Right lung (tissue), 2 donors: ENCODE measurements at regions not wholly inside any gene's neighbourhood (a gene's known extent, or its start where the extent isn't known, plus 50 kb on each side); places are given as distances from the start of the nearest gene placed in this dataset.
"Not testable (repeated sequence)": the region's sequence is repeated elsewhere in the genome, so short reads cannot be mapped to it uniquely, and the experiment has no call there.

ENCODE experiments used
- DNase-seq, 2 donors: peaks; one replicate each; pipeline ENCODE4 v3.0.0-alpha.2; 2013

DNA sequence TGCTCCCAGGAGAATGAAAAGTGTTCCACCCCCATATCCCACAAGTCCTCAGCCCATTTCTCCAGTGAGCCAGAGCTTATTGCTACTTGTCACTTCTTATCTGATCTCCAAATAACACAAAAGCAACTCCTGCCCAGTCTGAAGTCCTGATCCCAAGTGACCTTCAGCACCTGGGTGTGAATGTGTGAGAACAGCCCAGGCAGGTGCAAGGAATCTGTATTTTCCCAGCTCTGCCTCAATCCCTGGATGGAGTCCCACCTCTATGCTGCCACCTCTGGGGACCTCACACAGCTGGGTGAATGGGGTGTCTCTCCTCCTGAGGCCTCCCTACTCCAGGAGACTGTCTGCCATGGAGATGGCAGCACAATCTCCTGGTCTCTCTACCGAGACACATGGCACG lies 402.4 kb upstream of the PROX1 start:
- DNase-seq = no peak

DNA sequence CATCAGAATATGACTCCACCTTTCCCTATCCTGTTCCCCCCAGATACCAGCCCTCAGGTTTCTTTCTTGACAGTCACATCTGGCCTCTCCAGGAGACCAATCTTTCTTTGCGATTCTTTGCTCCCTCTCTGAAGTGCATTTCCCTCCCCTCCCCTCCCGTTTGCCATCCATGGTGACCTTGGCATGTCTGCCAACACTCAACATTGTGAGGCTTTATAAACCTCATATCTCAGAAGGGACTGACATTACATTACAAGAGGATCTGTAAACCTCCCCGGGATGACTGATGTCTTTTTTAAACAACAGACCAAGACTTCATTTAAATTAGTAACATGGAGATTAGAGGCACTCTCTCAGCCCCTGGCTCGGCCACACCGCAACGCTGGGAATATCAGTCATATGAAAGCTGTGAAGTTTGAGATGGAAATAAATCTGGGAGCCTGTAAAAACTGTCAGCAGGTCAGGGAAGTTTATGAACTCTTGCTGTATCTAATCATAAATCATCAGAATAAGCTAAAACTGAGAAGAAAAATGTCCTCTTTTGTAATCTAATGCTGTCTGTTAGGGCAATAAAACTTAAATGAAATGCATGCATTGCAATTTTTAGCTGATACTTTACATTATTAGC lies 401.7 kb upstream of the PROX1 start:
- no peak for DNase-seq

DNA sequence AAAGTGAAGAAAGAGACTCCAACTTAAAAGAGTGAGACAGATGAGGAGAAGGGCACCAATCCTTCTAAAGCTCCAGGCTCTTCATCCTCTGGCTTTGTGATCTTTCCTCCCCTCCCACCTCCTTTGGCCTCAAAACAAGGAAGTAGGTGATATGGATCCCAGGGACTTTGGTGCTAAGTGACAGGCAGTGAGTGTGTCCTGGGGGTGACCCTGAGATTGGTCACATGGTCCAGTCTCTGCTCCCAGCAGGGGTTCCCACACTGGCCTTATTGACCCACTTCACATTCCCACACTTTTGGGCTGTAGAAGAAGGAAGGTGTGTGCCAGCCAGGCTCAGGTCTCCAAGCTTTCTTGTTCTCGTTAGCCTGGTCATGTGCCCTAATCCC lies 401.2 kb upstream of the PROX1 start:
- DNase-seq = no peak

DNA sequence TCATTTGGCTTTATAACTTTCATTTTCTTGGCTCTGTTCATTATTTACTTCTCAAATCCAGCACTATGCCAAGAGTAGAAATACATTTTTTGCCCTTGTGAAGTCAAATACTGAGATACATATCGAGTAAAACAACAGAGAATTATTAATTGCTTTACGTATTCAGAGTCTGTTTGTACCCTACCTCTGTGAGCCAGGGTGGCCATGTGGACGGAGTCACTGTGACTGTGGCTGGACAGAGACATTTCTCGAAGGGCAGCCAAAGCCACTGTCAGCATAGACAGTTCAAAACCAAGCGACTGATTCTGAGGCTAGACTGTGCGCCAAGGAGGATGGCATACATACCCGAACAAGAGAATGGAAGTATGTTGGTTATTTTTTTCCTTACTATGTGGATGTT lies 391.0 kb upstream of the PROX1 start:
- DNase-seq = no peak

DNA sequence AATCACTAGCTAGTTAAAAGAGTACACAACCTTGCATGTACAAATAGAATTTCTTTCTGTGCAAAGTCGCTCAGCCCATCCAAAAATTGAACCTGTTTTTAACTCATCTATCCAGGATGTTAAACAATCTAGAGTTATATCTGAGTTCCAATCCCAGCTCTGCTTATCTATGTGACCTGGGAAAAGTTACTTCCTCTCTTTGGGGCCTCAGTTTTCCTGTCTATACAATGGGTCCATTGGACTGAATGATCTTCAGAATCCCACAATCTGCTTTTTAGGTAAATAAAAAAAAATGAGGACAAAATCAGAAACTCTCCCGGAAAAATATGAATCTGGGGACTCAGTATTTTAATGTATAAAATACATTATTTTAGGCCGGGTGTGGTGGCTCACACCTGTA lies 389.5 kb upstream of the PROX1 start:
- no peak for DNase-seq

DNA sequence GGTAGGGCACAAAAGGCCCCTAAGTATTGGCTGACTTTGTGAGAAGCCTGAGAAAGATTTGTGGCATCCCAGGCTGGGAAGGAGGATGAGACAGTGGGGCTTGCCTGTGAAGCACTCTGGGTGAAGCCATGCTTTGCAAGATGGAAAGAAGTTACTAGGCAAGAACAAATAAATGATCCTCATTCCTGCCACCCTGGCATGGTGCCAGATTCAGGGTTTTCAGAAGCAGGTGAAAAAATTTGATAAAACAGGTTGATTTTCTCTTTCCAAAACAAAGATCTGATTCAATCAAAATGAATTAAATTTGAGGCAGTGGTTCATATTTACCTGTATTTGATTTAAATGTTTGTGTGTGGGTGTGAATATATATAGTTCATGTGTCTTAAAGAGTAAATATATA lies 386.9 kb upstream of the PROX1 start:
- DNase-seq = no peak

DNA sequence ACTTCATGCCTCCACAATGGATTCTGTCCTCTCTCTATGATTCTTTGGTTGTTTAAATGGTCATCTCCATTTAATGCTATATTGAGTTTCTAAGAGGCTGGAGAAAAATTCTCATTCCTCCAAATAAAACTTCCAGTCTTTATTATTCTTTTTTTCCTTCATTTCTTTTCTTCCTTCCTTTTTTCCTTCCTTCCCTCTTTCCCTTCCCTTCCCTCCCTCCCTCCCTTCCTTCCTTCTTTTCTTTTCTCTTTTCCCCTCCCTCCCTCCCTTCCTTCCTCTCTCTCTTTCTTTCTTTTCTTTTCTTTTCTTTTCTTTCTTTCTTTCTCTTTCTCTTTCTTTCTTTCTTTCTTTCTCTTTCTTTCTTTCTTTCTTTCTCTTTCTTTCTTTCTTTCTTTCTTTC lies 386.1 kb upstream of the PROX1 start:
- not testable (repeated sequence) for DNase-seq

DNA sequence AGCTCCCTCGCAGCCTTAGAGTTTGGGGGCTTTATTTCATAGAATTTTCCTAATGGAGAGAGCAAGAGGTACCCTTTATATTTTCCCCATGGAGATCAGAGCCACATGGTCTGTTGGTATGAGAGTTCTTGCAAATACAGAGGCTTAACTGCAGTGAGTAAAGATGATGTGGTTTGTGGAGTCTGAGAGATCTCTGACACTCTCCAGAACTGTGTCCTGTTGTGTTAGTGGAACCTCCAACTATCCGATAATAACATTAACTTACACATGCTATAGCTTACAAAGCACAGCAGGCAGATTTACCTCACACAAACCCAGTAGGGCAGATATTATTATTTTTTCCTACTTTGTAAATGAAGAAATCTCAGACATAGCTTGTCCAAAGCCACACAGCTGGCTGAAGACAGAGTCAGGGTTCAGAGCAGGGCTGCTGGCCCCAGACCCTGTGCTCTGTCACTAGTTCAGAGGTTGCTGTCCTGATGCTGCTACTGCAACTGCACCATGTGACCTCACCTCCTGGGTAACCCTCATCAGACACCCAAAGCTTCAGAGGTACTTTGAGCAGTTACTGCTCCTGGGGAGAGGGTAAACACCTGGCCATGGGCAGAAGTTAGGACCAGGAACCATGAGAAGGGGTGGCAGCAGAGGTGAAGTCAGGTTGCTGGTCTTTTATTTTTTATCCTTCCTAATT lies 384.8 kb upstream of the PROX1 start:
- DNase-seq = no peak

DNA sequence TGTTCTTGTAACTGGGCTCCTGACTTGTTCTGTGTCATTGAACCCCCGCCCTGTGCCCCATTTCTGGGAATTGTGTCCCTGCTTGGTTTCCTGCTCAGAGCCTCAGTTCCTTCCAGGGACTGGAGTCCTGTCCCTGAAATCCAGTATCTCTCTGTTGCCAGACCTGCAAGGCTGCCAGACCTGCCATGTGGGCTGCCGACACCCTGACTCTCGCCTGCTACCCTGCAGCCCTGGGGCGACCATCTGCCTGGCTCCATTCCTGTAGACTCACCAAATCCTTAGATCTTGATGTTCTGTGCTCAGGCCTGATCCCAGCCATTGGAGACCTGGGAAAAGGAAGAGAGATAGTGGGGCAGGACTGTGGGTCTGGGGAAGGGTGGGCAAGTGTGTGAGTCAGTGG lies 383.3 kb upstream of the PROX1 start:
- DNase-seq = no peak

DNA sequence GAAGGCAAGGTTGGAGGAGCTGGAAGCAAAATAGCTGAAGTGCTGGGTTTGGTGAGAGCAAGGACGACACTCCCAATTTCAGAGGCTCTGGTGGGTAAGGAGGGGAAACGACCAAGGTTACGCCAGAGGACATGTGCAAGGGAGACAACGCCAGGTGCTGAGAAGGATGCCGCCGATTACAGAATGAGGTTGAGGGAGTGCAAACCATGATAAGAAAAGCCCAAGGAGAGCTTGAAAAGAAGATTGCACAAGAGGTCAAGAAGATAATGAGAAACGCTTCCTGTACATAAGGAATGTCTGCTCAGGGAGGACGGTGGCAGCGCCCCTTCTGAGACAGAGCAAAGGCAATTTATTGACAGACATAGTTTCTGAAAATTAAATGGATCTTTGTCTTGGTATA lies 382.0 kb upstream of the PROX1 start:
- DNase-seq = no peak

DNA sequence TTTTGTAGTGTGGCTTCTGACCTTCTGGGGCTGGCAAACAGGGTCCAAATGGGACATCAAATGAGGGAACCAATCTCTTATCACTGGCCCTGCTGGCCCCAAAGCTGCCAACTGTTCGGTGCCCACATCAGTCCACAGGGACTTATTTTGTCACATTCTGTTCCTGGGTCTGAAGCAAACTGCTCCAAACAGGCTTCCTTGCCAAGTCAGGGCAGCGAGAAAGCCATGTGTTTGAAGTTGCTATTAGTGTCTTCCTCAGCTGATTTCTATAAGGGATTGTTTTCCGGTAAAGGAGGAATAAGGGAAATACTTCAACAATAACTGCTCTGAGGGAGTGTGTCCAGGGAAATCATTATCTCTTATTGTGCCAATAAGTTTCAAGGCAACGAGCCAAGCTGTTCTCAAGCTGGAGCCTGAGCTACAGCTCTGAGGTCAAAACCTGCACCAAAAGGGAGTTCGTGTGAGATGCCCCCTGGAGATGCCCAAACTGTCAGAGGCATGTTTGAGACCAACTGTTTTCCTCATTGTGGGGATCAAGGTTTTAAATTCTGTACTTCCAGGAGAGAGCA lies 381.4 kb upstream of the PROX1 start:
- no peak for DNase-seq

DNA sequence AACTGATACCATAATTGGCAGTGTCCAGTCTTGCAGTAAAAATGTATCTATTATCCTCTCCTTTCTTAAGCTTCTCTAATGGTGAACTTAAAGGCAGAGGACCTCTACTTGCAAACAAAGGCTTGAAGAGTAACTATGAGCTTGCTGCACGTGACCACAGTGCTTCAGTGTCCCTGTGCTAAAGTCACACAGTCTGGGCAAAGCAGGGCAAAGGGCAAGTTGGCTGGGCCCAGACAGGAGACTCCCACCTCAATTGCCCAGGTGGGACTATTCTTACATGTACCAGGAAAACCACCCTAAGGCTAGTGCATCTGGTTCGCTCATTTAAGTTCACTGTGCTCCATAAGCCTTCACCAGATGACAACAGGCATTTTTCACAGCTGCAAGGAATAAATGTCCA lies 374.2 kb upstream of the PROX1 start:
- DNase-seq = no peak

DNA sequence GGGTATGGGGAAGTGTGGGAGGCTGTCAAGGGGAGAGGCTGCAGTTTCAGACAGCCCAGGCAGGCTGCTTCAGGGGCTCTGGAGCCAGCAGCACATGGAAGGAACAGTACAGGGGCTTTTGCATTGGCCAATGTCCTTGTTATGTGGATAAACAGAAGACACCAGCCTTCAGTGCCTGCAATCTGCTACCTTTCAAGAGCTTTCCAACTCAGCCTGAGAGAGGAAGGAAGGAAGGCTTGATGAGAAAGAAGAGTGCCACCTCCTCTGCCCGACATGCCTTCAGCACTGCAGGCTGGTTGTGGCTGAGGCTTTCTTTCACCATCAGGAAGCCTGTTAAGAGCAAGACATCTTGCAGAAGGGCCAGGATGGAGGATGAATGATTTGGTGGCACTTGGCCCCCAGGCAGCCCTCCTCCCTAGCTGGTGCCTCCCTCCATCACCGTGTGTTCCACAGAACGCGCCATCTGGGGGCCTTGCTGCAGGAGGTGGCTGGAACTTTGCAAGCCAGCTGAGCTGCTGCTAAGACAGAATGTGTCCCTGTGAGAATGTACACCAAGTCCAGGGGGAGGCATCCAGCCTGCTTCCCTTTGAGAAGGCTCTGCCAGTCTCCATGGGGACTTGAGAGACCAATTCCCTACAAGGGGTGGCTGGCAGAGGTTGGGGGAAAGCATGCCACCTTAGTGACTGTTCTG lies 372.4 kb upstream of the PROX1 start:
- DNase-seq = no peak

DNA sequence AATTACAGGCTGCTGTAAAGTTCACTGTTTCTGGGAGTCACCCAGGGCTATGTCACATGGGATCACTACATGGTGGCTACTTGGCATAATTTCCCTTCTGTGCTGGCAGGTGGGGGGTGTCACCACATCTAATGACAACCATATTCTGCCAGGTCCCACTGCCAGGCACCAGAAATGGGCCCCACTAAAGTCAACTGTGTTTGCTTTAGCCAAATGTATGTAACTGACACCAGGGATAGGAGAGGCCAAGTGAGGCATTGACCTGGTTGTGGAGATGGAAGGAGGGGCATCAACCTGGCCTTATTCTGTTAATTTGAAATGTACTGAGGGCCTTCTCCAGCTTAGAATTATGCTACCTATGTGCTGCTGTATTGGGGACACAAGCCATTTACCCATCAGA lies 370.6 kb upstream of the PROX1 start:
- no peak for DNase-seq

DNA sequence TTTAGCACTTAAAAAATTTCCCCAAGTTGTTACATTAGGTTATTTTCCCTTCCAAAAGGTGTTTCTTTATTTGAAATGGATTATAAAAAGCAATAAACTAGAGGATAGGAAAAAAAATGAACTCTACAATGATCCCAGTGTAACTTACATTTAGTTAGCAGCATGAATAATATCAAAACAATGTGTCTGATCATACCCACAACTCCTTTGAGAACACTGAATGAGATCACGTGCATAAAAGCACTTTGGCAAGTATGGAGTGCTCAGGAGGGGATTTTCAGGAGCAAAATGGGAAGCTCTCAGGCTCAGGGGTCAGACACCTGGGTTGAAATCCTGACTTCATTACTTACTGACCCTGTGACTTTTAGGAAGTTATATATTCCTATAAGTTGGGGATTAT lies 369.7 kb upstream of the PROX1 start:
- DNase-seq = no peak

DNA sequence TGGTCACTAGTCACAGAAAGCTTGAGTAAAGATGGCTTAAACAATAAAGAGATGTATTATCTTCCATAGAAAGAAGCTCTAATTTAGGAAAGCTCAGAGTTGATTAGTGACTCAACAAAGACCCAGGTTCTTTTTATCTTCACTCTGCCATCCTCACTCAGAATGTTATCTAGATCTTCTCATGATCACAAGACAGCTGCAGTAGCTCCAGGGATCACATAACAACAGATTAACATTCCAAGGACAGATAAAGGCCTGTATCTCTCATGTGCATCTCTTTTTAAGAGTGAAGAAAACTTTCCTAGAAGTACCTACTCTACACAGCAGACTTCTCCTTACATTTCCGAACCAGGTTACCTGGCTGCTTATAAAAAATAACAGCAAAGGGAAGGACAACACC lies 368.7 kb upstream of the PROX1 start:
- DNase-seq = no peak

DNA sequence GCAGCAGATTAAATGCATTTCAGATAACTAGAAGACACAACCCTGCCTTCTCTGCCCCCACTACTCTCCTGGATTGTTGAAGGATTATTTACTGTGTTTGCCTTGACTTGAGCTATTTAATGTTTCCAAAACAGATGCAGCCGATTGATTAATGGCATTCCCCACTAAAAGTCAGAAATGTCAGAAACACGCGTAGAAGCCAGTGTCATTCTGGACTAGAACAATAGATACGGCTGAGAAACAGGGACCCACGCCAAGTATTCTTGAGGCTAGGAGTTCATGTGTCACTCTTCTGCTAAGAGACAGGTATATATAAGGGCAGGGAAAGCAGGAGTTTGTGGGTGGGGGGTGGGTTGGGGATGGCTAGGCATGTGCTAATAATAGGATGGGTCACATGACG lies 366.7 kb upstream of the PROX1 start:
- no peak for DNase-seq

DNA sequence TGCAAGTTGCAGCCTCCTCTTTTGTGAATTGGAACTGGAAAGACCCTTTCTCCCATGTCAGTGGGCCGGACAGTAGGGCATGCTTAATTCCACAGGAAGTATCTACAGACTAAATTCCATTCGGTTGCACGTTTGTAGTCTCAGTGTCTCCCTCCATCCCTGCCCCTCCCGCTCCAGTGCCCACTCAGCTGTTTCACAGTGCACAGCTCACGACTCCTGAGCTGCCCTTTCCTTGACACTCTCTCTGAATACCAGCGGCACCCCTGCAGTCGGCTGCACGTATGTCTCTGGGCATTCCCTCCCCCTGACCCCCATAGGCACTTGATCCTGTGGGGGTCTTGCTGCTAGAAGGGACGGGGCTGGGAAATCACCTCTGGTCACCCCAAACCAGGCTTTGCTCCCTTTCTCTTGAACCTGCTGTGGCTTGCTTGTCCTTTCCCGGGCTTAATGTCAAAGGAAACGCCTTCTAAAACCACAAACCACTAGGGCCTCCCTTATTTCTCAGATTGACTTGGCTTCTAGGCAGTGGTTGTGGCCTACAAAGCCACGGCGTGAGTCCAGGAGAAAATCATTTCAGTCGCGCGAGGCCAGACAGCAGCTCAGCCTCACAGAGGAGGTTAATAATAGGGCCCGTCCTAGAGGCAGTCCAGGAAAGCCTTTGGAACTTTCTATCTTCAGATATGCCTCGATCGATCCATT lies 365.3 kb upstream of the PROX1 start:
- no peak for DNase-seq

DNA sequence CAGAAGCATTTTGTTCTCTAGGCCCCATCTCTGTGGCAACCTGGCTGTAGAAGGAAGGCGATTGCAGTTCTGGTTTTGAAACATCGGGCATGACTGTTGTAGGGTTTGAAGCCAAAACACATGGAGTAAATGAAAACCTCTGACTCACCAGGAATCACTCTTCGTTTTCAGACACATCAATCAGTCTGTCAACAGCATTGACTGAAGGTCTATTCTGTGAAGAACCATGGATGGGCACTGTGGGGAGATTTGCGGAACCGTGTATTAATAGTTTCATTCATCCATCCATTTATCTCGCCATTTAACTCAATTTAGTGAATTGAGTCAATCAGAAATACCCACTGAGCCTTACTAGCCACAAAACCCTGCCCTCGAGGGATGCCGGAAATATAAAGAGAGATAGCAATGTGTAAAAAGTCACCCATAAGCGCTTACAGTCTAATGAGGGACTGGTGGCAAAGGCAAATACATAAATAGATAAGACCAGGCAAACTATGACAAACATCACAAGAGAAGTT lies 364.6 kb upstream of the PROX1 start:
- DNase-seq = no peak

DNA sequence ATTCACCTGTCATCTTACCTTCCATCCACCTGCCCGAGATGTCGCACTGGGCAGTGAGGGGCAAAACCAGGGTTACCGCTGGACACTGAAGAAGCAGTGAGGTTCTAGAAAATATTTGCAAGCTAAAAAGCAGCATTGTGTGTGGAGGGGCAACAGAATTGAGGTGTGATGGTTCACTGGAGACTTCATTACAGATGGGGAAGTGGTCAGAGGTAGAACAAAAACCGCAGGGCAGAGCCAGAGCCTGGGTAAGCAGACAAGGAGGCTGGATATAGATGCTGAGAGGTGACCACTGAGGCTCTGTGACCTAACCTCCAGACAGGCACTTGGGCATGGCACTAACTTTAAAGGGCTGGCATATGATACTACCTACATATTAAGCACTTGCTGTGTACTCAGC lies 363.9 kb upstream of the PROX1 start:
- no peak for DNase-seq

DNA sequence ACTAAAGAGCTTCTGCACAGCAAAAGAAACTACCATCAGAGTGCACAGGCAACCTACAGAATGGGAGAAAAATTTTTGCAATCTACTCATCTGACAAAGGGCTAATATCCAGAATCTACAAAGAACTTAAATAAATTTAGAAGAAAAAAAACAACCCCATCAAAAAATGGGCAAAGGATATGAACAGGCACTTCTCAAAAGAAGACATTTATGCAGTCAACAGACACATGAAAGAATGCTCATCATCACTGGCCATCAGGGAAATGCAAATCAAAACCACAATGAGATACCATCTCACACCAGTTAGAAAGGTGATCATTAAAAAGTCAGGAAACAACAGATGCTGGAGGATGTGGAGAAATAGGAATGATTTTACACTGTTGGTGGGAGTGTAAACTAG lies 351.0 kb upstream of the PROX1 start:
- DNase-seq = not testable (repeated sequence)

DNA sequence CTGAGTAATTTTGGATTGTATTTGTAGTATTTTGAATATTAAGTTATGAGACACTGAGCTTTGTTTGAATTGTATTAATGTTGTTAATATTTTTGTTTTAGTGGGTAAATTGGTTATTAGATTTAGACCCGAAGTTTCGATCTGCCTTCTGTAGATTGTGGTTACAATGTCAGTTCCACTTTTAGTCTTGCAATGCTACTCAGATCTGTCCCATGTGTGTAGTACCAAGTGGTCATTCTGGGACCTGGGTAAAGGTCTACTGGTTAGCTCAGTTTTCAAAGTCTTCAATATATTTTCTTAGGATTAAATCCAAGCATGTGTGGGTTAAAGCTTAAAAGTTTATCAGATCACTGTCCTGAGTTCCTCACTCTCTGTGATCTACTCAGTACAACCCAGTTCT lies 346.5 kb upstream of the PROX1 start:
- DNase-seq = no peak
